Gastrocnemius medialis (tissue), 4 donors: ENCODE measurements at regions not wholly inside any gene's neighbourhood (a gene's known extent, or its start where the extent isn't known, plus 50 kb on each side); places are given as distances from the start of the nearest gene placed in this dataset.
A peak's percentile ranks its signal among the peaks of the same experiment; 100 is the strongest.

Experiments used
- ATAC-seq, 2 donors: fragments of 150-250 bp; one replicate each; pipeline ENCODE4 v1.9.1; 2016
- DNase-seq, 2 donors: peaks; one replicate each; pipeline ENCODE4 v3.0.0-alpha.2; 2019
- H3K27ac ChIP-seq, 4 donors: fragments of 200-600 bp; sonication (generic); 1 replicate in 1 of 4; 2 replicates in 3 of 4; pipeline ENCODE4 v1.5.1; 2016 to 2018; ENCODE audit warnings: mild to moderate bottlenecking in 2 of 4, moderate library complexity in 1 of 4
- H3K27me3 ChIP-seq, 3 donors: fragments of 200-600 bp; sonication (generic) in 2 of 3; 1 replicate in 1 of 3; 2 replicates in 2 of 3; pipeline versions ENCODE4 v1.5.1 to v1.6.0; 2016 to 2019; ENCODE audit warnings: mild to moderate bottlenecking in 1 of 3, moderate library complexity in 1 of 3
- H3K36me3 ChIP-seq, 2 donors: fragments of 200-600 bp; sonication (generic) in 1 of 2; one replicate each; pipeline ENCODE4 v1.5.1; 2017 to 2018
- H3K4me1 ChIP-seq, 2 donors: fragments of 200-600 bp; sonication (generic) in 1 of 2; one replicate each; pipeline ENCODE4 v1.5.1; 2016 to 2017; ENCODE audit warnings: mild to moderate bottlenecking in 2 of 2
- H3K4me3 ChIP-seq, 4 donors: fragments of 200-600 bp; sonication (generic) in 3 of 4; 1 replicate in 1 of 4; 2 replicates in 3 of 4; pipeline ENCODE4 v1.5.1; 2016 to 2019; ENCODE audit warnings: mild to moderate bottlenecking in 2 of 4
- H3K9me3 ChIP-seq, 3 donors: fragments of 200-600 bp; sonication (generic) in 2 of 3; 1 replicate in 1 of 3; 2 replicates in 2 of 3; pipeline ENCODE4 v1.5.1; 2016 to 2019
- CTCF ChIP-seq, 5 experiments: fragments of 450-650 bp in 3 of 5; fragments of 200-600 bp in 2 of 5; sonication (generic) in 2 of 5; IDR thresholded peaks in 4 of 5; conservative IDR thresholded peaks in 1 of 5; 1 replicate in 4 of 5; 2 replicates in 1 of 5; pipeline ENCODE4 v1.5.1; 2016 to 2019; ENCODE audit warnings: antibody characterized with exemption in 5 of 5, mild to moderate bottlenecking in 3 of 5, moderate library complexity in 3 of 5
- POLR2A ChIP-seq, 2 donors: fragments of 450-650 bp; IDR thresholded peaks; one replicate each; pipeline ENCODE4 v1.6.1; 2017; ENCODE audit warnings: antibody characterized with exemption in 2 of 2, mild to moderate bottlenecking in 2 of 2, moderate library complexity in 2 of 2
- in situ Hi-C, 4 donors: fragments of 200-750 bp; cut with MboI; loops; one replicate each; pipeline versions ENCODE4 v1.15.0 to v1.8.0; 2017; ENCODE audit warnings: low sequenced_read_pairs in 4 of 4
- intact Hi-C: fragments of 100-400 bp; cut with DNase I; formaldehyde crosslinking; loops from one replicate; pipeline ENCODE4 v1.15.1; 2023; ENCODE audit warnings: low total_unique reads

- in situ Hi-C loops (no loop called here), intact Hi-C loops (loop anchor here (10.0 kb wide), 1 partner anchor 562 kb away; no protein-coding TSS in a partner anchor)
- Histone ChIP-seq H3K4me3 (no peak overlapping the region), H3K4me1 (peaks cover 12 to 13% of the 10 kb centered on the region in 2 donors), H3K27ac (peak overlapping the region in 1 of 4 donors; percentile 9), H3K36me3 (no peaks in the 10 kb centered on the region), H3K9me3 (no peaks in the 10 kb centered on the region), H3K27me3 (no peaks in the 10 kb centered on the region)
- peak in 1 of 2 donors; percentile 11 for DNase-seq
- TF ChIP-seq POLR2A (IDR thresholded peaks at IDR 0.05) (no peak), CTCF (IDR thresholded peaks at IDR 0.05 in 4 of 5, conservative IDR thresholded peaks at IDR 0.05 in 1 of 5) (no peak)
- peak; percentile 78 for ATAC-seq
Measured at GRCh38 chr2:147352264-147353071, 492.4 kb upstream of the ACVR2A start.

DNA sequence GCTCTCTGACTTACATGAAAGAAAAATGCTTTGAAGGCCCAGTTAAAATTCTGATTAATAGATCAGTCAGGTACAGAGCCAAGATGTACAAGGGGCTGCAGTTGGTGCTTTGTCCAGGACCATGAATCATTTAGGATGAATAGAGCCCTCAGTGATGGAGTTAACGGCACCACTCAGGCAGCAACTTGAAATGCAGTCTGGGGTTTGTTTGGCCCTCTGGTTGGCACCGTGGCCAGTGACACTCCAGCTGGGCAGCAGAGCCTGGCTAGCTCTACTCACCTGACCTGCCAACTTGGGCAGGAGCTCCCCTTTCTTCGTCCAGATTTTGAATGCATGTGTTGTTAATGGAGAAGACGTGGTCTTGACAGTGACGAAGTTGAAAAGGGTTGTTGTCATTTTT is 493.0 kb upstream of the ACVR2A start:
- no peak for TF ChIP-seq CTCF (IDR thresholded peaks at IDR 0.05 in 4 of 5, conservative IDR thresholded peaks at IDR 0.05 in 1 of 5)
- no peak for TF ChIP-seq POLR2A (IDR thresholded peaks at IDR 0.05)
- H3K9me3 ChIP-seq: no peaks in the 10 kb centered on the region
- no peak for DNase-seq
- intact Hi-C loops: loop anchor here (10.0 kb wide), 1 partner anchor 563 kb away; no protein-coding TSS in a partner anchor
- H3K27me3 ChIP-seq: no peaks in the 10 kb centered on the region
- no peaks in the 10 kb centered on the region for H3K36me3 ChIP-seq
- H3K4me3 ChIP-seq: no peak overlapping the region
- in situ Hi-C loops: no loop called here
- peaks cover 12 to 13% of the 10 kb centered on the region in 2 donors for H3K4me1 ChIP-seq
- peak; percentile 46 to 49 for ATAC-seq
- H3K27ac ChIP-seq: no peak overlapping the region

DNA sequence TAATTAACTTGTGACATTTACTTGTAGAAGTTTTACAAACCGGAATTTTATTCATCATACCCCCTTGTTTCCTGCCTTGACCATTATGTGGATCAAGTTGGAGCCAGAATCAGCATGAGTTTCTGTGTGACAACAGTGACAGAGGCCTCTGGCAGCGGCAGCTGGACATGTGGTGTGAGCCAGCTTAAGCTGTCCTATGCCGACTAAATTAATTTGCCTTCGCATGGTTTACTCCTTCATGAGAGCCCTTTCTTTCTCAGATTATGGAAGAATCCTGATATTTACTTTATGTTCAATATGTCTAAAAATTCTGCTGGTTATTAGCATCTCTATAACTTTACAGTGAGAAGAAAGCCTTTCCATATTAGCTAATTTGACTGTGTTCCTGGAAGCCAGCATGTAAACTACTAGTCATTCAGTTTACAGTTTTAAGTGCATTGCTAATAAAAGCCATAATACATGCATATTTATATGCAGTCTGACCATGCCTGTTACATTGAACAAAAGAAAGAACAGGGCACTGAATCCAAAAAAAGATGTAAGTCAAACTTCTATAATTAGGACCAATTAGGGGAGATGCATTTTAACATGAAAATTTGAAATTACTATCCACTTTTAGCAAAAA is 495.8 kb upstream of the ACVR2A start:
- no peak for TF ChIP-seq POLR2A (IDR thresholded peaks at IDR 0.05)
- no peak for TF ChIP-seq CTCF (IDR thresholded peaks at IDR 0.05 in 4 of 5, conservative IDR thresholded peaks at IDR 0.05 in 1 of 5)
- no peak for ATAC-seq
- in situ Hi-C loops: loop anchor here in 1 of 4 donors (25.0 kb wide), 1 partner anchor 262 kb away; no protein-coding TSS in a partner anchor

GRCh38 chr2:147346142-147346541 is 498.7 kb upstream of the ACVR2A start:
- Histone ChIP-seq H3K27ac (no peak overlapping the region), H3K36me3 (no peaks in the 10 kb centered on the region), H3K4me3 (no peak overlapping the region), H3K27me3 (no peaks in the 10 kb centered on the region), H3K9me3 (no peaks in the 10 kb centered on the region), H3K4me1 (peaks cover 0 to 9% of the 10 kb centered on the region in 2 donors)
- TF ChIP-seq CTCF (IDR thresholded peaks at IDR 0.05 in 4 of 5, conservative IDR thresholded peaks at IDR 0.05 in 1 of 5) (no peak), POLR2A (IDR thresholded peaks at IDR 0.05) (no peak)
- in situ Hi-C loops: loop anchor here in 1 of 4 donors (25.0 kb wide), 1 partner anchor 259 kb away; no protein-coding TSS in a partner anchor
- ATAC-seq: no peak
- intact Hi-C loops: no loop called here
- DNase-seq: no peak

More for the DNA sequence above, 495.8 kb upstream of the ACVR2A start:
- Histone ChIP-seq H3K27ac (no peak overlapping the region), H3K27me3 (no peaks in the 10 kb centered on the region), H3K36me3 (no peaks in the 10 kb centered on the region), H3K4me1 (peaks cover 12 to 13% of the 10 kb centered on the region in 2 donors), H3K4me3 (no peak overlapping the region), H3K9me3 (no peaks in the 10 kb centered on the region)
- intact Hi-C loops: no loop called here
- DNase-seq: no peak
